HCT116 (cell line): ENCODE measurements at regions not wholly inside any gene's neighbourhood (a gene's known extent, or its start where the extent isn't known, plus 50 kb on each side); places are given as distances from the start of the nearest gene placed in this dataset.
A peak's percentile ranks its signal among the peaks of the same experiment; 100 is the strongest.

Source experiments
- CEBPB ChIP-seq: IDR thresholded peaks from 2 replicates; pipeline ENCODE4 v1.6.1; 2012; ENCODE audit warnings: low read depth
- EZH2phosphoT487 ChIP-seq: fragments of 200-600 bp; IDR thresholded peaks from 2 replicates; pipeline ENCODE4 v1.6.1; 2018; ENCODE audit warnings: antibody characterized with exemption, borderline replicate concordance
- POLR2A ChIP-seq: IDR thresholded peaks from 2 replicates; pipeline ENCODE4 v1.7.0; 2011; ENCODE audit warnings: borderline replicate concordance; ENCODE audit not compliant: insufficient read depth, insufficient read length; ENCODE audit errors: extremely low read depth
- POLR2AphosphoS5 ChIP-seq: IDR thresholded peaks from 2 replicates; pipeline ENCODE4 v1.6.1; 2011; ENCODE audit warnings: mild to moderate bottlenecking, low read depth, low read length, moderate library complexity
- RAD21 ChIP-seq: IDR thresholded peaks from 2 replicates; pipeline ENCODE4 v1.6.1; 2012; ENCODE audit warnings: low read depth, mild to moderate bottlenecking
- SIN3A ChIP-seq: IDR thresholded peaks from 2 replicates; pipeline ENCODE4 v1.6.1; 2012; ENCODE audit warnings: low read depth
- TCF7L2 ChIP-seq: IDR thresholded peaks from 2 replicates; pipeline ENCODE4 v1.7.0; 2011; ENCODE audit warnings: borderline replicate concordance, inconsistent platforms; ENCODE audit not compliant: insufficient read depth, insufficient read length; ENCODE audit errors: extremely low read depth
- TF ChIP-seq, protein P1 (sequence below), 3 experiments: fragments of 200-600 bp in 1 of 3; sonication (generic) in 1 of 3; IDR thresholded peaks in 2 of 3; conservative IDR thresholded peaks in 1 of 3; 2 replicates each; pipeline ENCODE4 v1.5.1; 2012 to 2017; ENCODE audit warnings: low read depth in 2 of 3, low read length in 2 of 3, antibody characterized with exemption in 1 of 3, borderline replicate concordance in 1 of 3, control low read depth in 1 of 3, mild to moderate bottlenecking in 1 of 3, mixed read lengths in 1 of 3, mixed run types in 1 of 3, moderate library complexity in 1 of 3; ENCODE audit not compliant: insufficient read depth in 1 of 3
- TF ChIP-seq, protein P2 (sequence below): IDR thresholded peaks from 2 replicates; pipeline ENCODE4 v1.6.1; 2011; ENCODE audit warnings: mild to moderate bottlenecking, low read length, moderate library complexity; ENCODE audit not compliant: insufficient replicate concordance; ENCODE audit errors: extremely low read depth
- TF ChIP-seq, protein P3 (sequence below): IDR thresholded peaks from 2 replicates; pipeline ENCODE4 v1.6.1; 2012

DNA sequence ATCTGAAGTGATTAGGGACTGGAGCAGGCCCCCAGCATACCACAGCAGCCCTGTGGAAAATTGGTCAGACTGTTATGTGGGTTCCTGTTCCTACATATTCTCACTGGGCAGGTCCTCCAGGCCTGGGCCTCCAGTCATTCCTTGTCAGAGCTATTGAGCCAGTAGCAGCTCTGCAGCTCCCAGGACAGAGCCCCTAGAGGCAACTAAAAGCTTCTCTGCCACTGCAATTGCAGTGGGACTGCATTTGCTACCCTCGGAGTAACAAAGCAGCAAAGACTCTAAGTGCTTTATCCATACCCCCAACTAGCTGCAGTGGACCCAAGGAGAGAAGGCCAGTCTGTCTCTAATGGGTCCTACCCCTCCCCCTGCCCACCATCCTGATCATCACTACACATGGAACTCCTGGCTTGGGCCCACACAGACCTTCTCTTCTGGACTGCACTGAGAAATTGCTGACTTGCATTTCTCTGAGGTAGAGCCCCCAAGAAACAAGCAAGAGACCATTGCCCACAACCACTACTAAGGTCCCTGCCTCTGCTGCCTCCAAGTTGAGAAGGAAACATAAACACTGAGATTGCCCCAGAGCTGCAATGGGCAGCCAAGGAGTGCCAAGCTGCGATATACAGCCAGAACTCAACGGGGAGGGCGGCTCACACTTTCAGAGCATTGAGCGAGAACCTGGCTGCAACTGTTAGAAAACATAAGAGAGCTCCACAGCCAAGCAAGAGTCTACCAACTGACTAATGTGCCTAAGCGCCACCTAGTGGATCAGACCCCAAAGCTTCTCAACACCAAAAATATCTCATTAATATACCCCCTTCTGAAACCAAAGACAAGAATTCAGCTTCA, 738.7 kb upstream of the NDST4 start:
- TF ChIP-seq, protein P1, sequence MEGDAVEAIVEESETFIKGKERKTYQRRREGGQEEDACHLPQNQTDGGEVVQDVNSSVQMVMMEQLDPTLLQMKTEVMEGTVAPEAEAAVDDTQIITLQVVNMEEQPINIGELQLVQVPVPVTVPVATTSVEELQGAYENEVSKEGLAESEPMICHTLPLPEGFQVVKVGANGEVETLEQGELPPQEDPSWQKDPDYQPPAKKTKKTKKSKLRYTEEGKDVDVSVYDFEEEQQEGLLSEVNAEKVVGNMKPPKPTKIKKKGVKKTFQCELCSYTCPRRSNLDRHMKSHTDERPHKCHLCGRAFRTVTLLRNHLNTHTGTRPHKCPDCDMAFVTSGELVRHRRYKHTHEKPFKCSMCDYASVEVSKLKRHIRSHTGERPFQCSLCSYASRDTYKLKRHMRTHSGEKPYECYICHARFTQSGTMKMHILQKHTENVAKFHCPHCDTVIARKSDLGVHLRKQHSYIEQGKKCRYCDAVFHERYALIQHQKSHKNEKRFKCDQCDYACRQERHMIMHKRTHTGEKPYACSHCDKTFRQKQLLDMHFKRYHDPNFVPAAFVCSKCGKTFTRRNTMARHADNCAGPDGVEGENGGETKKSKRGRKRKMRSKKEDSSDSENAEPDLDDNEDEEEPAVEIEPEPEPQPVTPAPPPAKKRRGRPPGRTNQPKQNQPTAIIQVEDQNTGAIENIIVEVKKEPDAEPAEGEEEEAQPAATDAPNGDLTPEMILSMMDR (IDR thresholded peaks at IDR 0.05 in 2 of 3, conservative IDR thresholded peaks at IDR 0.05 in 1 of 3; ENCODE audit: borderline replicate concordance in 1 of 3, insufficient read depth in 1 of 3, low read depth in 2 of 3, low read length in 2 of 3) = peak; percentile 25 to 76 (median 68); a peak in 5 of 6 replicates
- TF ChIP-seq TCF7L2 (no peak), RAD21 (peak; percentile 67), POLR2A (no peak), EZH2phosphoT487 (no peak), SIN3A (no peak), CEBPB (no peak), POLR2AphosphoS5 (no peak)
- TF ChIP-seq, protein P2, sequence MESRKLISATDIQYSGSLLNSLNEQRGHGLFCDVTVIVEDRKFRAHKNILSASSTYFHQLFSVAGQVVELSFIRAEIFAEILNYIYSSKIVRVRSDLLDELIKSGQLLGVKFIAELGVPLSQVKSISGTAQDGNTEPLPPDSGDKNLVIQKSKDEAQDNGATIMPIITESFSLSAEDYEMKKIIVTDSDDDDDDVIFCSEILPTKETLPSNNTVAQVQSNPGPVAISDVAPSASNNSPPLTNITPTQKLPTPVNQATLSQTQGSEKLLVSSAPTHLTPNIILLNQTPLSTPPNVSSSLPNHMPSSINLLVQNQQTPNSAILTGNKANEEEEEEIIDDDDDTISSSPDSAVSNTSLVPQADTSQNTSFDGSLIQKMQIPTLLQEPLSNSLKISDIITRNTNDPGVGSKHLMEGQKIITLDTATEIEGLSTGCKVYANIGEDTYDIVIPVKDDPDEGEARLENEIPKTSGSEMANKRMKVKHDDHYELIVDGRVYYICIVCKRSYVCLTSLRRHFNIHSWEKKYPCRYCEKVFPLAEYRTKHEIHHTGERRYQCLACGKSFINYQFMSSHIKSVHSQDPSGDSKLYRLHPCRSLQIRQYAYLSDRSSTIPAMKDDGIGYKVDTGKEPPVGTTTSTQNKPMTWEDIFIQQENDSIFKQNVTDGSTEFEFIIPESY = no peak
- TF ChIP-seq, protein P3, sequence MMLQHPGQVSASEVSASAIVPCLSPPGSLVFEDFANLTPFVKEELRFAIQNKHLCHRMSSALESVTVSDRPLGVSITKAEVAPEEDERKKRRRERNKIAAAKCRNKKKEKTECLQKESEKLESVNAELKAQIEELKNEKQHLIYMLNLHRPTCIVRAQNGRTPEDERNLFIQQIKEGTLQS = no peak
